CD14-positive monocyte (primary cell): ENCODE measurements at regions not wholly inside any gene's neighbourhood (a gene's known extent, or its start where the extent isn't known, plus 50 kb on each side); places are given as distances from the start of the nearest gene placed in this dataset.

Source experiments
- DNase-seq, 3 donors: peaks; one replicate each; pipeline ENCODE4 v3.0.0-alpha.2; 2011 to 2022
- H2AFZ ChIP-seq: 2 replicates; pipeline ENCODE4 v1.6.0; 2012; ENCODE audit warnings: mild to moderate bottlenecking, low read depth, low read length, inconsistent platforms; ENCODE audit not compliant: insufficient read depth, poor library complexity, severe bottlenecking
- H3K27ac ChIP-seq, 2 donors: 1 replicate in 1 of 2; 2 replicates in 1 of 2; pipeline ENCODE4 v1.5.1; 2012 to 2013; ENCODE audit warnings: low read length in 2 of 2, control low read depth in 1 of 2, inconsistent platforms in 1 of 2, low read depth in 1 of 2, mild to moderate bottlenecking in 1 of 2
- H3K27me3 ChIP-seq, 2 donors: one replicate each; pipeline versions ENCODE4 v1.6.0 to v1.6.1; 2011 to 2013; ENCODE audit warnings: low read length in 2 of 2; ENCODE audit not compliant: control insufficient read depth in 2 of 2, insufficient read depth in 2 of 2
- H3K36me3 ChIP-seq, 2 donors: replicated peaks in 1 of 2; 1 replicate in 1 of 2; 2 replicates in 1 of 2; pipeline versions ENCODE4 v1.5.1 to v1.6.1; 2012 to 2013; ENCODE audit warnings: low read length in 2 of 2, control low read depth in 1 of 2, inconsistent platforms in 1 of 2, mild to moderate bottlenecking in 1 of 2; ENCODE audit not compliant: insufficient read depth in 2 of 2, control insufficient read depth in 1 of 2
- H3K4me1 ChIP-seq, 2 donors: 1 replicate in 1 of 2; 2 replicates in 1 of 2; pipeline versions ENCODE4 v1.5.1 to v1.6.1; 2012 to 2013; ENCODE audit warnings: low read length in 2 of 2, control low read depth in 1 of 2, inconsistent platforms in 1 of 2, mild to moderate bottlenecking in 1 of 2, moderate library complexity in 1 of 2; ENCODE audit not compliant: insufficient read depth in 2 of 2, control insufficient read depth in 1 of 2
- H3K4me2 ChIP-seq: replicated peaks from 2 replicates; pipeline ENCODE3; 2012; ENCODE audit warnings: low read length, moderate library complexity, mild to moderate bottlenecking; ENCODE audit not compliant: poor library complexity, severe bottlenecking; ENCODE audit errors: extremely low read depth
- H3K4me3 ChIP-seq, 3 experiments: fragments of 200-600 bp in 1 of 3; sonication (generic) in 1 of 3; replicated peaks in 1 of 3; 1 replicate in 2 of 3; 2 replicates in 1 of 3; pipeline ENCODE4 v1.5.1; 2011 to 2013; ENCODE audit warnings: low read length in 3 of 3, mild to moderate bottlenecking in 3 of 3, control low read depth in 2 of 3, low read depth in 2 of 3, inconsistent platforms in 1 of 3, moderate library complexity in 1 of 3
- H3K79me2 ChIP-seq: 2 replicates; pipeline ENCODE4 v1.6.0; 2012; ENCODE audit warnings: mild to moderate bottlenecking, control low read depth, inconsistent platforms, low read length, moderate library complexity; ENCODE audit not compliant: insufficient read depth
- H3K9ac ChIP-seq: 2 replicates; pipeline ENCODE4 v1.6.0; 2017; ENCODE audit warnings: low read length, mild to moderate bottlenecking; ENCODE audit not compliant: insufficient read depth, poor library complexity, severe bottlenecking
- H3K9me3 ChIP-seq, 2 donors: replicated peaks in 1 of 2; 1 replicate in 1 of 2; 2 replicates in 1 of 2; pipeline versions ENCODE4 v1.5.1 to v1.6.1; 2012 to 2013; ENCODE audit warnings: low read length in 2 of 2, control low read depth in 1 of 2; ENCODE audit not compliant: control insufficient read depth in 1 of 2, insufficient read depth in 1 of 2
- H4K20me1 ChIP-seq: 2 replicates; pipeline ENCODE4 v1.6.0; 2012; ENCODE audit warnings: mild to moderate bottlenecking, low read length, control low read depth, moderate library complexity; ENCODE audit not compliant: insufficient read depth
- H3K27ac Mint-ChIP-seq, 7 donors: one replicate each; pipeline ENCODE4 v1.8.0; 2020; ENCODE audit warnings: mild to moderate bottlenecking in 7 of 7, mixed read lengths in 7 of 7, moderate library complexity in 6 of 7, inconsistent platforms in 2 of 7
- H3K27me3 Mint-ChIP-seq, 3 donors: one replicate each; pipeline ENCODE4 v1.8.0; 2021 to 2022; ENCODE audit warnings: low read depth in 3 of 3, mild to moderate bottlenecking in 3 of 3, mixed read lengths in 3 of 3, moderate library complexity in 3 of 3, inconsistent platforms in 1 of 3
- H3K36me3 Mint-ChIP-seq, 2 donors: one replicate each; pipeline ENCODE4 v1.8.0; 2020; ENCODE audit warnings: mixed read lengths in 2 of 2, inconsistent platforms in 1 of 2, mild to moderate bottlenecking in 1 of 2
- H3K4me1 Mint-ChIP-seq: one replicate; pipeline ENCODE4 v1.8.0; 2020; ENCODE audit warnings: mild to moderate bottlenecking, mixed read lengths
- H3K4me3 Mint-ChIP-seq, 2 donors: one replicate each; pipeline ENCODE4 v1.8.0; 2020; ENCODE audit warnings: mild to moderate bottlenecking in 2 of 2, mixed read lengths in 2 of 2, moderate library complexity in 1 of 2
- H3K9me3 Mint-ChIP-seq, 7 donors: one replicate each; pipeline ENCODE4 v1.8.0; 2020 to 2022; ENCODE audit warnings: mixed read lengths in 7 of 7, mild to moderate bottlenecking in 6 of 7, moderate library complexity in 6 of 7, inconsistent platforms in 2 of 7
- WGBS: methylation state at CpG from one replicate; pipeline ENCODE4 v1.1.5; 2013; ENCODE audit warnings: missing lambda C conversion rate; ENCODE audit not compliant: insufficient coverage; 5-methylcytosine and 5-hydroxymethylcytosine counted together
- intact Hi-C, 2 donors: fragments of 100-400 bp; cut with micrococcal nuclease; formaldehyde crosslinking; loops; one replicate each; pipeline versions ENCODE4 v1.15.0 to v1.15.1; 2023
- TF ChIP-seq, protein P1 (sequence below): fragments of 200-600 bp; IDR thresholded peaks from one replicate; pipeline ENCODE4 v1.8.0; 2022; ENCODE audit warnings: antibody characterized with exemption, mild to moderate bottlenecking

DNA sequence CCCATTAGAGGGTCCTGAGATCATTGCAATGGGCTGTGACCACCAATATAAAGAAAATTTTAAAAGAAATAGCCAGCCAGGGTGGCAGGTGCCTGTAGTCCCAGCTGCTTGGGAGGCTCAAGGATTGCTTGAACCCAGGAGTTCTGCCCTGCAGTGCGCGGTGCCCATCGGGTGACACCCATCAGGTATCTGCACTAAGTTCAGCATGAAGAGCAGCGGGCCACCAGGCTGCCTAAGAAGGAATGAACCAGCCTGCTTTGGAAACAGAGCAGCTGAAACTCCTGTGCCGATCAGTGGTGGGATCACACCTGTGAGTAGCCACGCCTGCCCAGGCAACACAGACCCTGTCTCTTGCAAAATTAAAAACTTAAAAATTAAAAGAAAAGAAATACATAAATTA is 102.5 kb upstream of the FOXC1 start:
- Histone ChIP-seq H3K4me3 (no peak overlapping the region), H4K20me1 (no peaks in the 10 kb centered on the region), H3K36me3 (no peaks in the 10 kb centered on the region), H3K4me2 (no peak overlapping the region), H3K4me1 (no peaks in the 10 kb centered on the region), H3K9ac (no peak overlapping the region), H2AFZ (no peak overlapping the region), H3K79me2 (no peaks in the 10 kb centered on the region), H3K27ac (no peak overlapping the region), H3K27me3 (peaks cover 0 to 2% of the 10 kb centered on the region in 2 donors), H3K9me3 (peaks cover 0 to 5% of the 10 kb centered on the region in 2 donors)
- no peak for DNase-seq
- Mint-ChIP-seq H3K4me1 (no peaks in the 10 kb centered on the region), H3K4me3 (no peak overlapping the region), H3K27me3 (peaks cover 3 to 4% (median 4%) of the 10 kb centered on the region in 3 donors), H3K27ac (no peak overlapping the region), H3K36me3 (no peaks in the 10 kb centered on the region), H3K9me3 (peaks cover 0 to 6% (median 3%) of the 10 kb centered on the region in 7 donors)
- WGBS, result 96% methylated on average over 4 of the region's 6 CpGs
- intact Hi-C loops, result no loop called here
- TF ChIP-seq, protein P1, sequence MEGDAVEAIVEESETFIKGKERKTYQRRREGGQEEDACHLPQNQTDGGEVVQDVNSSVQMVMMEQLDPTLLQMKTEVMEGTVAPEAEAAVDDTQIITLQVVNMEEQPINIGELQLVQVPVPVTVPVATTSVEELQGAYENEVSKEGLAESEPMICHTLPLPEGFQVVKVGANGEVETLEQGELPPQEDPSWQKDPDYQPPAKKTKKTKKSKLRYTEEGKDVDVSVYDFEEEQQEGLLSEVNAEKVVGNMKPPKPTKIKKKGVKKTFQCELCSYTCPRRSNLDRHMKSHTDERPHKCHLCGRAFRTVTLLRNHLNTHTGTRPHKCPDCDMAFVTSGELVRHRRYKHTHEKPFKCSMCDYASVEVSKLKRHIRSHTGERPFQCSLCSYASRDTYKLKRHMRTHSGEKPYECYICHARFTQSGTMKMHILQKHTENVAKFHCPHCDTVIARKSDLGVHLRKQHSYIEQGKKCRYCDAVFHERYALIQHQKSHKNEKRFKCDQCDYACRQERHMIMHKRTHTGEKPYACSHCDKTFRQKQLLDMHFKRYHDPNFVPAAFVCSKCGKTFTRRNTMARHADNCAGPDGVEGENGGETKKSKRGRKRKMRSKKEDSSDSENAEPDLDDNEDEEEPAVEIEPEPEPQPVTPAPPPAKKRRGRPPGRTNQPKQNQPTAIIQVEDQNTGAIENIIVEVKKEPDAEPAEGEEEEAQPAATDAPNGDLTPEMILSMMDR, result no peak

- Histone ChIP-seq H3K4me1 (no peaks in the 10 kb centered on the region), H3K79me2 (no peaks in the 10 kb centered on the region), H3K4me3 (no peak overlapping the region), H3K4me2 (no peak overlapping the region), H3K9me3 (peaks cover 0 to 5% of the 10 kb centered on the region in 2 donors), H3K9ac (no peak overlapping the region), H4K20me1 (no peaks in the 10 kb centered on the region), H3K27me3 (no peaks in the 10 kb centered on the region), H3K36me3 (no peaks in the 10 kb centered on the region), H3K27ac (no peak overlapping the region), H2AFZ (no peak overlapping the region)
- H3K27ac Mint-ChIP-seq, result no peak overlapping the region
- peaks cover 2 to 4% (median 3%) of the 10 kb centered on the region in 3 donors for H3K27me3 Mint-ChIP-seq
- H3K9me3 Mint-ChIP-seq, result peaks cover 0 to 6% (median 4%) of the 10 kb centered on the region in 7 donors
- TF ChIP-seq, protein P1, result no peak
- WGBS, result 75% methylated on average over 1 of the region's 4 CpGs
- H3K4me3 Mint-ChIP-seq, result no peak overlapping the region
- intact Hi-C loops, result no loop called here
- H3K4me1 Mint-ChIP-seq, result no peaks in the 10 kb centered on the region
- H3K36me3 Mint-ChIP-seq, result no peaks in the 10 kb centered on the region
- DNase-seq, result no peak
Observed at GRCh38 chr6:1509241-1509640, 100.5 kb upstream of the FOXC1 start.
